Fibroblast of lung (primary cell): ENCODE measurements at regions not wholly inside any gene's neighbourhood (a gene's known extent, or its start where the extent isn't known, plus 50 kb on each side); places are given as distances from the start of the nearest gene placed in this dataset.

Experiments used
- CTCF ChIP-seq, 2 donors: IDR thresholded peaks in 1 of 2; conservative IDR thresholded peaks in 1 of 2; 1 replicate in 1 of 2; 2 replicates in 1 of 2; pipeline ENCODE4 v1.5.1; 2011 to 2012; ENCODE audit warnings: low read length in 2 of 2, control low read depth in 1 of 2, inconsistent platforms in 1 of 2, low read depth in 1 of 2, mild to moderate bottlenecking in 1 of 2
- EZH2 ChIP-seq: IDR thresholded peaks from 2 replicates; pipeline ENCODE4 v1.5.1; 2012; ENCODE audit warnings: low read length, control low read depth, mild to moderate bottlenecking; ENCODE audit errors: missing control alignments

- TF ChIP-seq EZH2 (no peak), CTCF (conservative IDR thresholded peaks at IDR 0.05 in 1 of 2, IDR thresholded peaks at IDR 0.05 in 1 of 2; ENCODE audit: low read depth in 1 of 2, low read length in 2 of 2) (no peak)
Observed at GRCh38 chr2:16401761-16402300, 263.8 kb downstream of the CYRIA start.
